ENCODE measurements at regions not wholly inside any gene's neighbourhood (a gene's known extent, or its start where the extent isn't known, plus 50 kb on each side); places are given as distances from the start of the nearest gene placed in this dataset.

- TF ChIP-seq CTCF (IDR thresholded peaks at IDR 0.05): no peak
Measured at GRCh38 chr13:73531014-73531413, 472.2 kb downstream of the KLF5 start.

- no peak for TF ChIP-seq CTCF (IDR thresholded peaks at IDR 0.05)
Measured at GRCh38 chr13:73522937-73523336, 464.1 kb downstream of the KLF5 start.

- no peak for TF ChIP-seq CTCF (IDR thresholded peaks at IDR 0.05)
Measured at GRCh38 chr13:73521985-73522524, 463.2 kb downstream of the KLF5 start.

GRCh38 chr13:73521290-73521624 is 462.5 kb downstream of the KLF5 start:
- no peak for TF ChIP-seq CTCF (IDR thresholded peaks at IDR 0.05)

- no peak for TF ChIP-seq CTCF (IDR thresholded peaks at IDR 0.05)
Measured at GRCh38 chr13:73520566-73521289, 461.9 kb downstream of the KLF5 start.

GRCh38 chr13:73519396-73520116 is 460.8 kb downstream of the KLF5 start:
- no peak for TF ChIP-seq CTCF (IDR thresholded peaks at IDR 0.05)

GRCh38 chr13:73517766-73518165 is 459.0 kb downstream of the KLF5 start:
- TF ChIP-seq CTCF (IDR thresholded peaks at IDR 0.05): no peak

Data from LNCAP (cell line).